GM12892 (cell line): ENCODE measurements at regions not wholly inside any gene's neighbourhood (a gene's known extent, or its start where the extent isn't known, plus 50 kb on each side); places are given as distances from the start of the nearest gene placed in this dataset.

Experiments used
- DNase-seq: peaks from one replicate; pipeline ENCODE4 v3.0.0; 2011; ENCODE audit not compliant: insufficient read length
- FAIRE-seq: peaks from 2 replicates; lab custom pipeline; 2011; peaks lifted over from hg19 to GRCh38; lab: Jason Lieb, UNC
- POLR2A ChIP-seq: IDR thresholded peaks from 2 replicates; pipeline ENCODE4 v1.6.1; 2011; ENCODE audit warnings: low read depth, low read length, control low read depth
- POLR2AphosphoS5 ChIP-seq: IDR thresholded peaks from 2 replicates; pipeline ENCODE4 v1.6.1; 2011; ENCODE audit warnings: low read depth, low read length, control low read depth
- TAF1 ChIP-seq: IDR thresholded peaks from 2 replicates; pipeline ENCODE4 v1.6.1; 2011; ENCODE audit warnings: low read depth, mild to moderate bottlenecking, control low read depth, low read length, borderline replicate concordance

DNA sequence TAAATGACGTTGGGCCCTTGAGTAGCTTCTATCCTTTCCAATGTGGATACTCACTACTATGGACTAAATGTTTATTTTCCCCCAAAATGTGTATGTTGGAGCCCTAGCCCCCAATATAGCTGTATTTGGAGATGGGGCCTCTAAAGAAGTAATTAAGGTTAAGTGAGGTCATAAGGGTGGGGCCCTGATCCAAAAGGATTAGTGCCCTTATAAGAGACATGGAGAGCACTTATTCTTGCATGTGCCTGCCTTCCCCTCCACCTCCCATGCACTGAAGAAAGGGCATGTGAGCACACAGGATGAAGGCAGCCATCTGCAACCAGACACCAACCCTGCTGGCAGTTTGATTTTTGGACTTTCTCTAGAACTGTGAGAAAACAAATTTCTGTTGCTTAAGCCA lies 115.7 kb upstream of the MED13 start:
- FAIRE-seq (no peak), DNase-seq (no peak)
- TF ChIP-seq TAF1 = no peak
- TF ChIP-seq POLR2A = no peak
- no peak for TF ChIP-seq POLR2AphosphoS5

DNA sequence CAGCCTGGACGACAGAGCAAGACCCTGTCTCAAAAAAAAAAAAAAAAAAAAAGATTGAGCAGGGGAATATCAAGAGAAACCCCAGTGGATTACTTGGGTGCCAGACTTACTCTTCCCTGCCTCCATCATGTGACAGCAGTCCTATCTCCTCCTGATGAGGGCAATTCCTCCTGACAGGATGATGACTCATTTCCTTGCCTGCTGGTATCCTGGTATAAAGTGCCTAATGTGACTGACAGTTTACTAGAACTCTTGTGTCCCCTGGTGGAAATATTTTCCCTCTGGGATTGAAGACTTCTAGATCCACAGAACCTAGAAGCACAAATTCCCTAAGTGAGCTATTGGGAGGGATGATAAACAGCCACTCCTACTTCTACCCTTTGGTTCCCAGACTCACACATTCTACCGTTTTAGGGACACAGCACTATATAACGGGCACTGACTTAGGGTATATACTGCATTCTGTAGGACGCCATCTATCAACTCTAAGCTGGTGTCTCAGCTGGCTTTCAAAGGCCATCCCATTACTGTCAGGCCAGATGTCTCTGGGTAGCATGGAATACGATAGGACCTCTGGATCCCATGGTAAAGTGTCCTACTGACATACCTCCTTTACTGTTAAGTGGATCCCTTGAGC lies 114.6 kb upstream of the MED13 start:
- FAIRE-seq (no peak), DNase-seq (no peak)
- TF ChIP-seq POLR2A (no peak), POLR2AphosphoS5 (no peak)

DNA sequence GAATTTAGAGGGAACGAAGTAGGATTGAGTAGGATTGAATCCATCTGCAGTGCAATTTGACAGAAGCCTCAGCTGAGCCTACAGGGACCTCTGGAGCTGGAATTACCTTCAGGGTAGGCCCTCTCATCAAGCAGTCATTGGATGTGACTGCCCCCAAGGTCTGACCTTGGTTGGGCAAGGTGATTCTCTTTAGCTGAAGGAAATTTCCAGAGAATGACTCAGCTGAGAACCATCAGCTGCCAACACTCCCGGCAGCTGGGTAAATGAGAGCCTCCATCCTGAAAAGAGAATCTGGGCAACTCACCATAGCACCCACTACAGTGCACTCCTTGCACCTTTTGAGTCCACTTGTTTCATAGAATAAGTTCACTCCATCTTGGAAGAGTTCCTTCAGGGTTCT lies 113.5 kb upstream of the MED13 start:
- TF ChIP-seq POLR2AphosphoS5 (no peak), TAF1 (no peak), POLR2A (no peak)
- FAIRE-seq (no peak), DNase-seq (no peak)

DNA sequence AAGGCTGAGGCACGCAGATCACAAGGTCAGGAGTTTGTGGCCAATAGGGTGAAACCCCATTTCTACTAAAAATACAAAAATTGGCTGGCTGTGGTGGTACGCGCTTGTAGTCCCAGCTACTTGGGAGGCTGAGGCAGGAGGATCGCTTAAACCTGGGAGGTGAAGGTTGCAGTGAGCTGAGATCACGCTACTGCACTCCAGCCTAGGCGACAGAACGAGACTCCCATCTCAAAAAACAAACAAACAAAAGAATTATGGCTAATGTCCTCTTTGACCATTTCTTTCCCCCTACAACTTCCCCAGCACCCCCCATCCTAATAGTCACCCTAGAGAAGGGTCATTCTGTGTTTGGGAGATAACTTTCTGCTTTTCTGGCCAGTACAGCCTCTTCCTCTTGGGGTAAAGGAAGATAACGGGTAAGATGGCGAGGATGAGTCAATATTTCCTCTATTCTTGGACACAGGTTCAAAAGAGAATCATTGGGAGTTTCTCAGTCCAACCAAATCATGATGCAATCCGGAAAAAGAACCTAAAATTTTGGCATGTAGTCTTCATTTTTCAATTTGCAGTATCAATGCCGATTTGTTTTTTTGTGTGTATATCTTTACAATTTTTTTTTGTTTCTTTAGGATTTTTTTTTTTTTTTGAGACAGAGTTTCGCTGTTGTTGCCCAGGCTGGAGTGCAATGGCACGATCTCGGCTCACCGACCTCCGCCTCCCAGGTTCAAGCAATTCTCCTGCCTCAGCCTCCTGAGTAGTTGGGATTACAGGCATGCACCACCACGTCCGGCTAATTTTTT lies 107.6 kb upstream of the MED13 start:
- FAIRE-seq (no peak), DNase-seq (no peak)
- TF ChIP-seq TAF1 (no peak), POLR2A (no peak), POLR2AphosphoS5 (no peak)

DNA sequence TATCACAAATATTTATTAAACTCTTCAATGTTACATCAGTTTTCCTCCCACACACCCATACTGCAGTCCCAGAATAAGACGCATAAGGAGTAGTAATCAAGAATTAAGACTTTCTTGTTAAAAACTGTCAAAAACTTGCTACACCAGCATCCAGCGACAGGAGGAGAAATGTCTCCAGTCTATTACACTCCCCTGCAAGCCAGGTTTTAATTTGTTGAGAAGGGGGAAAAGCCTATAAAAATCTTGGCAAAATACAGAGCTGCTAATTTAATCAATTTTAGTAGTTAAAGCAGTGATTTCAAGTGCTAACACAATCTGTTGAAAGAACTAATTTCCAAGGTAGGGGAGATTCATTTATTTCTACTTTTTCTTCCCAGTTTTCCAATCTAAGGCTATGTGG lies 102.0 kb upstream of the MED13 start:
- TF ChIP-seq POLR2A (no peak), POLR2AphosphoS5 (no peak), TAF1 (no peak)
- DNase-seq (no peak), FAIRE-seq (no peak)

DNA sequence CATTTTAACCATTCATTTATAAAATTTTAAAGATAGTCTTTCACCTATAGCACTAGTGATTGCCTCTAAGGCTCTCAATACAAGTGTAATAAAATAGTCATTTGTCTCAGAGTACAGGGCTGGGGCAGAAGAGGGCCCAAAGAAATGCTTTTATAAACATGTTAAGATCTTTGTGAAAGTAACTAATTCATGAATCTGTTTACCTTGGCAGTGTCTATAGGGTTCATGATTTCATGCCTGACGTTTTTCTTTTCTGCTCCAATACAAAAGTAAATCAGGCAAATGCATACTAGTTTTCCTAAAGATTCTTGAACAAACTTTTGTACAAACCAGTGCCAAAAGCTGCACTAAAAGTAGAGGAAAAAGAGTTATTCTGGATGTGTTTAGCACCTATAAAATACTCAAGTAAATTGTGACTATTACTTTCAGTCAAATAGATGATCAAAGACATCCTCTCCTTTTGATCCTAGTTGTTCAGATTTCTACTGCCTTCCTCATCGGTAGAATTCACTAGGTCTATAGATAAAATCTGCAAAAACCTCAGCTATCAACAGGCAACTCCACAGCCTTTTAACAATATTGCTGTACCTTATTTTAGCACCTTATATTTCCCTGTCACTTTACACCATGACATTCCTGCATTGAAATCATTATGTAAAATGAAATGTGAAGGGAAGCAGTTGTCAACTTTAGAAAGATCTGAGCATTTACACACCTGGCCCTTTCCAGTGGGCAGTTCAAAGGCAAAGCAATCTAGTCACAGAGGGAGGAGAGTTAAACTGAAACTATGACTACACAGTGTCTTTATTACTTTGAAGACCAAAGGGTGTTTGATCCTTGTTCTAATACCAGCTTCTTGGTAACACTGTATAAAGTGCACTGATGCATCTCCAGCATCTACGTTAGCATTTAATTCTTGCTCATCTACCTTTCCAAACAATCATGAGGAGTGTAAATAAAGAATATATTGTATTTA lies 100.0 kb upstream of the MED13 start:
- TF ChIP-seq POLR2AphosphoS5 = no peak
- TF ChIP-seq TAF1 = no peak
- no peak for TF ChIP-seq POLR2A
- FAIRE-seq (no peak), DNase-seq (no peak)

DNA sequence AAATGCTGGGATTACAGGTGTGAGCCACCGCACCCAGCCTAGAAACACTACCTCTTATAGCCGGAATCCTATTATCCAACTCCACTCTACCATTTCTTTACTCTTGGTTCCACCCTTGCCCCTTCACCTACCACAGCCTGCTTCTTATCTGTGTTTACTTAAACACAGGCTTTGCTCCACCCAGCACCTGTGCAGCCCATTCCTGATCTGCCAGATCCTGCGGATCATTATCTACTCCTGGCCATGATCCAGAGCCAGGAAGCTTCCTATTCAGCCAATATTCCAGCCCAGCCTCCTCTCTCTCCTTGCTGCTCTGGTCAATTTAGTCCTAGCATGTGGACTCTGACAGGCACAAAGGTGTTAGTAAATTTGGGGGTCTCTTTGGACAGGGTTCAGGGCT lies 98.8 kb upstream of the MED13 start:
- TF ChIP-seq TAF1 (no peak), POLR2AphosphoS5 (no peak)
- DNase-seq = no peak
- FAIRE-seq = no peak

DNA sequence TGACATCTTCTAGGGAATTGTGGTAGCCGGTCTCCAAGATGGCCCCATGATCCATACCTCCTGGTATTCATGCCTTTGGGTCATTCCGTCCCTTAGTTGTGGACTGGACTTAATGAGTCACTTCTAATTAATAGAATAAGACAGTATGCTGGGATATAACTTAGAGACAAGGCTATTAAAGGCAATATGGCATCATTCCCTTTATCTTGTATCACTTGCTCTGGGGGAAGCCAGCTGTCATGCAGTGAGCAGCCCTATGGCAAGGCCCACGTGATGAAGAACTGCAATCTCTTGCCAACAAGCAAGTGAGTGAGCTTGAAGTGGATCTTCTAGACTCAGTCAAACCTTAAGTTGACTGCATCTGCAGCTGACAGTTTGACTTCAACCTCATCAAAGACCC lies 97.8 kb upstream of the MED13 start:
- no peak for DNase-seq
- TF ChIP-seq POLR2AphosphoS5 = no peak
- no peak for TF ChIP-seq TAF1
- no peak for TF ChIP-seq POLR2A
- no peak for FAIRE-seq

DNA sequence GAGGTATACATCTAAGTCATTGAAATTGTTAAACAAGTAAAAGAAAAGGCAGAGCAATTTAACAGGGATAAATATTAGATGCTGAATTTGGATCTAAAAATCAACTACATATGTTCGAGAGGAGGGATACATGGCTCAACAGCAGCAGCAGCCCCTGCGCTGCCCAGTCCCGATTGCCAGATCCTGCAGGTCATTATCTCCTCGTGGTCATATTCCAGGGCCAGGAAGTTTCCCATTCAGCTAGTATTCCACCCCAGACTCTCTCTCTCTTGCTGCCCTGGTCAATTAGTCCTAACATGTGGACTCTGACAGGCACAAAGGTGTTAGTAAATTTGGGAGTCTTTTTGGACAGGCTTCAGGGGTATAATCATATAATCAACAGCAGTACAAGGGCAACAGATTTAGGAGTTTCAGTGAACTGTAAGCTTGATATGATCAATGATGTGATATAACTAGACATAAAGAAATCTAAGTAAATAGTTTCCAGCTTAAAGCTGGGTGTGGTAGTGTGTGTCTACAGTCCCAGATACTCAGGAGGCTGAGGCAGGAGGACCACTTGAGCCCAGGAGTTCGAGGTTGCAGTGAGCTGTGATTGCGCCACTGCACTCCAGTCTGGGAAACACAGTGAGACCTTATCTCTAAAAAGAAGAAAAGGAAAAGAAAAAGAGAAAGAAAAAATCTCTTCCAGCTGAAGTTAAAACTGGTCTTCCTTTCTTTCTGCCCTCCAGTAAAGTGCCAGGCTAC lies 96.5 kb upstream of the MED13 start:
- TF ChIP-seq TAF1 = no peak
- no peak for TF ChIP-seq POLR2A
- no peak for DNase-seq
- no peak for FAIRE-seq

DNA sequence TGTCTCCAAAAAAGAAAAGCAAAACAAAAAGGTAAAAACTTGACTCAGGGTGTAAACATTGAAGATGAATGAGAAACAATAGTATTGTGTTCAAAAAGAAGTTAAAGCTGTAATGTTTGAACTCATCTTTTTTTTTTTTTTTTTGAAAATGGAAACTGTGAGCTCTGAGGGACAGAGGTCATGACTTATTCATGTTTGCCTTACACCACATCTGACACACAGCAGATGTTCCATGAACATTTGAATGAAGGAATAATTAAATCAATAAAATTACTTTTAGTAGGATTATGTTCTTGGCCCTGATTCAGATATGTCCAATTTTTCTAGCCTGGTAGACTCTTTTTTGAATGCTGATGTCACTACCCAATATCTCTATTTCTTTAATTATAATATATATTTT lies 95.7 kb upstream of the MED13 start:
- DNase-seq (no peak), FAIRE-seq (no peak)
- TF ChIP-seq TAF1 = no peak
- no peak for TF ChIP-seq POLR2AphosphoS5

DNA sequence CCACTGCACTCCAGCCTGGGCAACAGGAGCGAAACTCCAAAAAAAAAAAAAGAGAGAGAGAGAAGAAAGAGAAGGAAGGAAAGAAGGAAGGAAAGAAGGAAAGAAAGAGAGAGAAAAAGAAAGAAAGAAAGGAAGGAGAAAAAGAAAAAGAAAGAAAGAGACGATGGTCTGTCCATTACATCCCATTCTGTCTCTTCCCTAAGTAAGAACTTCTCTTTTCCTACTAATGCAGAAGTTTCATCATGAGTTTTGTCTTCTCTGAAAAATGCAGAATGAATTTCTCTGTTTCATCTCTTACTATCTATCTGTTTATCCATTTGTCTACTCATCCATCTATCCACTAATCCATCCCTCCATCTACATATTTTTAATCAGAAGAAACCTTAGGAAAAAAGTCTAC lies 94.9 kb upstream of the MED13 start:
- FAIRE-seq (no peak), DNase-seq (no peak)
- no peak for TF ChIP-seq POLR2A
- no peak for TF ChIP-seq POLR2AphosphoS5
- no peak for TF ChIP-seq TAF1
